Adrenal gland (tissue), 9 donors: ENCODE measurements at regions not wholly inside any gene's neighbourhood (a gene's known extent, or its start where the extent isn't known, plus 50 kb on each side); places are given as distances from the start of the nearest gene placed in this dataset.

Experiments used
- DNase-seq, 7 donors: peaks; one replicate each; pipeline ENCODE4 v3.0.0-alpha.2; 2019 to 2020
- H3K27ac ChIP-seq, 5 donors: fragments of 200-600 bp; sonication (generic) in 4 of 5; 1 replicate in 3 of 5; 2 replicates in 2 of 5; pipeline versions ENCODE4 v1.5.1 to v1.8.0; 2016 to 2020; ENCODE audit warnings: mild to moderate bottlenecking in 1 of 5
- H3K27me3 ChIP-seq: fragments of 200-600 bp; 2 replicates; pipeline ENCODE4 v1.8.0; 2021
- H3K36me3 ChIP-seq, 2 donors: fragments of 200-600 bp; replicated peaks in 1 of 2; 1 replicate in 1 of 2; 2 replicates in 1 of 2; pipeline versions ENCODE4 v1.5.1 to v1.8.0; 2018 to 2022
- H3K4me1 ChIP-seq, 2 donors: fragments of 200-600 bp; replicated peaks in 1 of 2; 1 replicate in 1 of 2; 2 replicates in 1 of 2; pipeline versions ENCODE4 v1.5.1 to v1.8.0; 2018 to 2021
- H3K4me3 ChIP-seq, 4 donors: fragments of 200-600 bp; sonication (generic) in 3 of 4; one replicate each; pipeline ENCODE4 v1.5.1; 2016 to 2018
- H3K9me3 ChIP-seq, 3 donors: fragments of 200-600 bp; sonication (generic) in 1 of 3; replicated peaks in 1 of 3; 1 replicate in 2 of 3; 2 replicates in 1 of 3; pipeline versions ENCODE4 v1.5.1 to v1.8.0; 2016 to 2021
- POLR2A ChIP-seq, 2 donors: fragments of 450-650 bp; IDR thresholded peaks; one replicate each; pipeline ENCODE4 v1.6.1; 2017; ENCODE audit warnings: antibody characterized with exemption in 2 of 2, mild to moderate bottlenecking in 2 of 2, moderate library complexity in 1 of 2
- WGBS, 4 donors: extraction: QIAGEN DNeasy Blood & Tissue Kit in 2 of 4; methylation state at CpG; one replicate each; pipeline versions ENCODE4 v1.1.5 to v1.1.7; 2013 to 2017; 5-methylcytosine and 5-hydroxymethylcytosine counted together
- intact Hi-C, 2 donors: fragments of 100-400 bp; cut with DNase I; formaldehyde crosslinking; loops; one replicate each; pipeline versions ENCODE4 v1.14.1 to v1.15.0; 2022 to 2023
- TF ChIP-seq, protein P1 (sequence below), 6 experiments: fragments of 450-650 bp in 4 of 6; fragments of 200-600 bp in 2 of 6; sonication (generic) in 1 of 6; IDR thresholded peaks; 1 replicate in 5 of 6; 2 replicates in 1 of 6; pipeline versions ENCODE4 v1.5.1 to v1.8.0; 2016 to 2021; ENCODE audit warnings: antibody characterized with exemption in 6 of 6, mild to moderate bottlenecking in 2 of 6, moderate library complexity in 1 of 6
- donor health status: healthy with polysubstance abuse.
- donor health status: Bipolar disorder and iron deficiency.
- donor health status: DM: yes; HTN: yes; CAD: no.
- donor health status: DM: no; HTN: no; CAD: no.
- donor health status: DM: no; HTN: no; CAD: no.

DNA sequence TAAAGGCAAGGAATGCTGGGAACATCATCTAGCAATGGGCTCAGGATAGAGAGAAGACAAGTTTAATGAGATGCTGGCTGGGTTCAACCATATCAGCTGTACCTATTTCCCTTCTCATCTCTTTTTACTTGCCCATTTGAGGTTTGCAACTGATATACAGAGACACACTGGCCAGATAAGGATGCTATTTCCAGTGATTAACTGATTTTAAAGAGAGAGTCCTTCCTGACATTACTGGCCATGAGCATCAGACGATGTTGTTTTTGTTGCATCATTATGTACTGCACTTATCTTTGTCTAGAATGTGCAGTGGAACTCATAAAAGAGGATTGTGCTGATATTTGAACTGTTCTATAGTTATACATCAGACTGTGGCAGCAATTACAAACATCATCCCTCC is 252.7 kb downstream of the BTBD3 start:
- H3K9me3 ChIP-seq: peaks cover 0 to 14% (median 0%) of the 10 kb centered on the region in 3 donors
- WGBS, 4 donors: 73 to 86% (median 84%) methylated on average over 1 of the region's 1 CpG
- H3K4me3 ChIP-seq: no peak overlapping the region
- no peak for TF ChIP-seq POLR2A (IDR thresholded peaks at IDR 0.05)
- TF ChIP-seq, protein P1, sequence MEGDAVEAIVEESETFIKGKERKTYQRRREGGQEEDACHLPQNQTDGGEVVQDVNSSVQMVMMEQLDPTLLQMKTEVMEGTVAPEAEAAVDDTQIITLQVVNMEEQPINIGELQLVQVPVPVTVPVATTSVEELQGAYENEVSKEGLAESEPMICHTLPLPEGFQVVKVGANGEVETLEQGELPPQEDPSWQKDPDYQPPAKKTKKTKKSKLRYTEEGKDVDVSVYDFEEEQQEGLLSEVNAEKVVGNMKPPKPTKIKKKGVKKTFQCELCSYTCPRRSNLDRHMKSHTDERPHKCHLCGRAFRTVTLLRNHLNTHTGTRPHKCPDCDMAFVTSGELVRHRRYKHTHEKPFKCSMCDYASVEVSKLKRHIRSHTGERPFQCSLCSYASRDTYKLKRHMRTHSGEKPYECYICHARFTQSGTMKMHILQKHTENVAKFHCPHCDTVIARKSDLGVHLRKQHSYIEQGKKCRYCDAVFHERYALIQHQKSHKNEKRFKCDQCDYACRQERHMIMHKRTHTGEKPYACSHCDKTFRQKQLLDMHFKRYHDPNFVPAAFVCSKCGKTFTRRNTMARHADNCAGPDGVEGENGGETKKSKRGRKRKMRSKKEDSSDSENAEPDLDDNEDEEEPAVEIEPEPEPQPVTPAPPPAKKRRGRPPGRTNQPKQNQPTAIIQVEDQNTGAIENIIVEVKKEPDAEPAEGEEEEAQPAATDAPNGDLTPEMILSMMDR (IDR thresholded peaks at IDR 0.05): no peak
- no peak overlapping the region for H3K27ac ChIP-seq
- no peaks in the 10 kb centered on the region for H3K4me1 ChIP-seq
- no peaks in the 10 kb centered on the region for H3K27me3 ChIP-seq
- intact Hi-C loops: no loop called here
- H3K36me3 ChIP-seq: no peaks in the 10 kb centered on the region
- no peak for DNase-seq

DNA sequence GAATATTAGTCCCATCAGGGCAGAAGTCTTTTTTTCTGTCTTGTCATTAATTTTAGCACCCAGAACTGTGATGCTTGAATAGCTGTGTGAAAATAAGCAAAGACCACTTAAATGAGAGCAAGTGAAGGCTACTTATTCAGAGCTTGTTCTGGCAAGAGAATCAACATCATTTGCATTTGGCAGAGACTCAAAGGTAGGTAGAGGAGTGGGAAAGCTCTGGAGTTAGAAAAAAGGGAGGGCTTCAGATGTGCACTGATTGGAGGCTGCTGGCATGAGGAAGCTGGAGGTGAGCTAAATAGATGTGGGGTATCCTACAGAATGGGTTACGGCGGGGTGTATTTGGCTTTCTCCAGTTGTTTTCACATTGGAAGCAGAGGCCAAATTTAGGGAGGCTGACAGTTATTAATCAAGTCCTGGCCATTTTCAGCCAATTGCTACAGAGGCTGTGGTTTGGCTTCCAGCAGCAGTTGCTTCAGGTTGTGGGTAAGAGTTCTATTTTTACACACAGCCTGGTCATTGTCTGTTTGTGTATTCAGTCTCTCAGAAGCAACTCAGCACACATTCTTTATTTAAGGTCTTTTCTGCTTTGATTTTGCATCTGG is 254.3 kb downstream of the BTBD3 start:
- 59 to 70% (median 67%) methylated on average over 2 of the region's 2 CpGs for WGBS, 4 donors
- H3K9me3 ChIP-seq: peaks cover 0 to 14% (median 0%) of the 10 kb centered on the region in 3 donors
- intact Hi-C loops: no loop called here

GRCh38 chr20:12173347-12174012 is 255.8 kb downstream of the BTBD3 start:
- intact Hi-C loops: no loop called here
- no peak for DNase-seq
- H3K27me3 ChIP-seq: no peaks in the 10 kb centered on the region
- H3K27ac ChIP-seq: no peak overlapping the region
- no peaks in the 10 kb centered on the region for H3K36me3 ChIP-seq
- TF ChIP-seq, protein P1 (IDR thresholded peaks at IDR 0.05): no peak
- no peak for TF ChIP-seq POLR2A (IDR thresholded peaks at IDR 0.05)
- no peaks in the 10 kb centered on the region for H3K4me1 ChIP-seq
- H3K9me3 ChIP-seq: peaks cover 0 to 6% (median 0%) of the 10 kb centered on the region in 3 donors
- H3K4me3 ChIP-seq: no peak overlapping the region
- 45 to 58% (median 49%) methylated on average over 2 of the region's 2 CpGs for WGBS, 4 donors

More for the DNA sequence above, 254.3 kb downstream of the BTBD3 start:
- Histone ChIP-seq H3K4me1 (no peaks in the 10 kb centered on the region), H3K4me3 (no peak overlapping the region), H3K36me3 (no peaks in the 10 kb centered on the region), H3K27me3 (no peaks in the 10 kb centered on the region), H3K27ac (no peak overlapping the region)
- no peak for TF ChIP-seq POLR2A (IDR thresholded peaks at IDR 0.05)
- TF ChIP-seq, protein P1 (IDR thresholded peaks at IDR 0.05): no peak
- DNase-seq: no peak

GRCh38 chr20:12175538-12175937 is 257.8 kb downstream of the BTBD3 start:
- no peak for TF ChIP-seq POLR2A (IDR thresholded peaks at IDR 0.05)
- TF ChIP-seq, protein P1 (IDR thresholded peaks at IDR 0.05): no peak
- Histone ChIP-seq H3K4me3 (no peak overlapping the region), H3K27me3 (no peaks in the 10 kb centered on the region), H3K36me3 (no peaks in the 10 kb centered on the region), H3K4me1 (no peaks in the 10 kb centered on the region), H3K9me3 (no peaks in the 10 kb centered on the region), H3K27ac (no peak overlapping the region)
- intact Hi-C loops: no loop called here
- no peak for DNase-seq
